ENCODE measurements at regions not wholly inside any gene's neighbourhood (a gene's known extent, or its start where the extent isn't known, plus 50 kb on each side); places are given as distances from the start of the nearest gene placed in this dataset.

GRCh38 chr10:81532403-81532802, 342.6 kb upstream of the NRG3 start:
- no peak for ATAC-seq (ENCODE audit: low read depth)
- POLR2A ChIA-PET = no interaction called here
- Mint-ChIP-seq H3K4me3 (no peak overlapping the region), H3K27ac (no peak overlapping the region), H3K9me3 (peaks cover 6% of the 10 kb centered on the region), H3K27me3 (no peaks in the 10 kb centered on the region), H3K36me3 (ENCODE audit: low read depth) (no peaks in the 10 kb centered on the region), H3K4me1 (no peaks in the 10 kb centered on the region)
- intact Hi-C loops (cut with micrococcal nuclease) = no loop called here
- CTCF ChIA-PET = no interaction called here
- no peak for DNase-seq
- TF ChIP-seq CTCF (IDR thresholded peaks at IDR 0.05) = no peak

- no peaks in the 10 kb centered on the region for H3K36me3 Mint-ChIP-seq (ENCODE audit: low read depth)
- no peak for TF ChIP-seq CTCF (IDR thresholded peaks at IDR 0.05)
- DNase-seq (no peak), ATAC-seq (ENCODE audit: low read depth) (no peak)
- no peak overlapping the region for H3K27ac Mint-ChIP-seq
- H3K27me3 Mint-ChIP-seq = no peaks in the 10 kb centered on the region
- no peak overlapping the region for H3K4me3 Mint-ChIP-seq
- intact Hi-C loops (cut with micrococcal nuclease) = no loop called here
- CTCF ChIA-PET = no interaction called here
- peaks cover 9% of the 10 kb centered on the region for H3K9me3 Mint-ChIP-seq
- POLR2A ChIA-PET = no interaction called here
- no peaks in the 10 kb centered on the region for H3K4me1 Mint-ChIP-seq
Measured at GRCh38 chr10:81534991-81535390, 340.0 kb upstream of the NRG3 start.

GRCh38 chr10:81541517-81541916, 333.5 kb upstream of the NRG3 start:
- POLR2A ChIA-PET = no interaction called here
- CTCF ChIA-PET = no interaction called here
- DNase-seq (no peak), ATAC-seq (ENCODE audit: low read depth) (no peak)
- no peak overlapping the region for H3K4me3 Mint-ChIP-seq
- TF ChIP-seq CTCF (IDR thresholded peaks at IDR 0.05) = no peak
- no peak overlapping the region for H3K27ac Mint-ChIP-seq
- H3K9me3 Mint-ChIP-seq = peaks cover 7% of the 10 kb centered on the region
- H3K4me1 Mint-ChIP-seq = no peaks in the 10 kb centered on the region
- H3K27me3 Mint-ChIP-seq = no peaks in the 10 kb centered on the region
- intact Hi-C loops (cut with micrococcal nuclease) = no loop called here
- H3K36me3 Mint-ChIP-seq (ENCODE audit: low read depth) = no peaks in the 10 kb centered on the region

- TF ChIP-seq CTCF (IDR thresholded peaks at IDR 0.05) = no peak
- no peak for ATAC-seq (ENCODE audit: low read depth)
- no peaks in the 10 kb centered on the region for H3K4me1 Mint-ChIP-seq
- ChIA-PET POLR2A (no interaction called here), CTCF (no interaction called here)
- no peaks in the 10 kb centered on the region for H3K27me3 Mint-ChIP-seq
- no peak for DNase-seq
- H3K36me3 Mint-ChIP-seq (ENCODE audit: low read depth) = no peaks in the 10 kb centered on the region
- H3K27ac Mint-ChIP-seq = no peak overlapping the region
- peaks cover 9% of the 10 kb centered on the region for H3K9me3 Mint-ChIP-seq
- no peak overlapping the region for H3K4me3 Mint-ChIP-seq
- intact Hi-C loops (cut with micrococcal nuclease) = no loop called here
Measured at GRCh38 chr10:81546243-81546642, 328.8 kb upstream of the NRG3 start.

GRCh38 chr10:81548160-81548559, 326.8 kb upstream of the NRG3 start:
- ChIA-PET CTCF (no interaction called here), POLR2A (no interaction called here)
- Mint-ChIP-seq H3K4me3 (no peak overlapping the region), H3K9me3 (peaks cover 17% of the 10 kb centered on the region), H3K27ac (no peak overlapping the region), H3K4me1 (no peaks in the 10 kb centered on the region), H3K36me3 (ENCODE audit: low read depth) (no peaks in the 10 kb centered on the region), H3K27me3 (no peaks in the 10 kb centered on the region)
- ATAC-seq (ENCODE audit: low read depth) (no peak), DNase-seq (no peak)
- intact Hi-C loops (cut with micrococcal nuclease) = no loop called here
- no peak for TF ChIP-seq CTCF (IDR thresholded peaks at IDR 0.05)

Measured in activated B cell treated with CpG ODN at 0.5 μM for 24 hours (primary cell).